ENCODE measurements at regions not wholly inside any gene's neighbourhood (a gene's known extent, or its start where the extent isn't known, plus 50 kb on each side); places are given as distances from the start of the nearest gene placed in this dataset.

- TF ChIP-seq CTCF (conservative IDR thresholded peaks at IDR 0.05 in 1 of 2, IDR thresholded peaks at IDR 0.05 in 1 of 2; ENCODE audit: extremely low read depth in 1 of 2, insufficient read depth in 1 of 2, low read depth in 1 of 2, low read length in 2 of 2) (no peak), EZH2 (IDR thresholded peaks at IDR 0.05; ENCODE audit: borderline replicate concordance, low read length) (no peak)
These were observed 77.8 kb upstream of the PRDX4 start for GRCh38 chrX:23589496-23589895.
